Thoracic aorta (tissue), 2 donors: ENCODE measurements at regions not wholly inside any gene's neighbourhood (a gene's known extent, or its start where the extent isn't known, plus 50 kb on each side); places are given as distances from the start of the nearest gene placed in this dataset.

Experiments
- ATAC-seq: fragments of 150-250 bp; one replicate; pipeline ENCODE4 v1.8.0; 2017; ENCODE audit warnings: low read depth; ENCODE audit not compliant: insufficient number of reproducible peaks, low FRiP score
- DNase-seq: peaks from one replicate; pipeline ENCODE4 v3.0.0-alpha.2; 2020; ENCODE audit warnings: low spot score
- H3K27ac ChIP-seq, 2 donors: fragments of 200-600 bp; sonication (generic); 1 replicate in 1 of 2; 2 replicates in 1 of 2; pipeline ENCODE4 v1.5.1; 2016; ENCODE audit warnings: mild to moderate bottlenecking in 2 of 2, moderate library complexity in 2 of 2
- H3K27me3 ChIP-seq: fragments of 200-600 bp; sonication (generic); replicated peaks from 2 replicates; pipeline ENCODE4 v1.6.0; 2016; ENCODE audit warnings: mild to moderate bottlenecking; ENCODE audit not compliant: insufficient read depth
- H3K36me3 ChIP-seq: fragments of 200-600 bp; sonication (generic); one replicate; pipeline ENCODE4 v1.5.1; 2016
- H3K4me1 ChIP-seq, 2 donors: fragments of 200-600 bp; sonication (generic); 1 replicate in 1 of 2; 2 replicates in 1 of 2; pipeline versions ENCODE4 v1.5.1 to v1.6.0; 2016; ENCODE audit warnings: low read depth in 2 of 2, mild to moderate bottlenecking in 1 of 2; ENCODE audit not compliant: control insufficient read depth in 1 of 2
- H3K4me3 ChIP-seq: fragments of 200-600 bp; sonication (generic); 2 replicates; pipeline ENCODE4 v1.5.1; 2016; ENCODE audit warnings: mild to moderate bottlenecking
- H3K9me3 ChIP-seq: fragments of 200-600 bp; sonication (generic); 2 replicates; pipeline ENCODE4 v1.5.1; 2016
- TF ChIP-seq, protein P1 (sequence below): fragments of 200-600 bp; sonication (generic); IDR thresholded peaks from one replicate; pipeline ENCODE4 v1.5.1; 2019; ENCODE audit warnings: antibody characterized with exemption

DNA sequence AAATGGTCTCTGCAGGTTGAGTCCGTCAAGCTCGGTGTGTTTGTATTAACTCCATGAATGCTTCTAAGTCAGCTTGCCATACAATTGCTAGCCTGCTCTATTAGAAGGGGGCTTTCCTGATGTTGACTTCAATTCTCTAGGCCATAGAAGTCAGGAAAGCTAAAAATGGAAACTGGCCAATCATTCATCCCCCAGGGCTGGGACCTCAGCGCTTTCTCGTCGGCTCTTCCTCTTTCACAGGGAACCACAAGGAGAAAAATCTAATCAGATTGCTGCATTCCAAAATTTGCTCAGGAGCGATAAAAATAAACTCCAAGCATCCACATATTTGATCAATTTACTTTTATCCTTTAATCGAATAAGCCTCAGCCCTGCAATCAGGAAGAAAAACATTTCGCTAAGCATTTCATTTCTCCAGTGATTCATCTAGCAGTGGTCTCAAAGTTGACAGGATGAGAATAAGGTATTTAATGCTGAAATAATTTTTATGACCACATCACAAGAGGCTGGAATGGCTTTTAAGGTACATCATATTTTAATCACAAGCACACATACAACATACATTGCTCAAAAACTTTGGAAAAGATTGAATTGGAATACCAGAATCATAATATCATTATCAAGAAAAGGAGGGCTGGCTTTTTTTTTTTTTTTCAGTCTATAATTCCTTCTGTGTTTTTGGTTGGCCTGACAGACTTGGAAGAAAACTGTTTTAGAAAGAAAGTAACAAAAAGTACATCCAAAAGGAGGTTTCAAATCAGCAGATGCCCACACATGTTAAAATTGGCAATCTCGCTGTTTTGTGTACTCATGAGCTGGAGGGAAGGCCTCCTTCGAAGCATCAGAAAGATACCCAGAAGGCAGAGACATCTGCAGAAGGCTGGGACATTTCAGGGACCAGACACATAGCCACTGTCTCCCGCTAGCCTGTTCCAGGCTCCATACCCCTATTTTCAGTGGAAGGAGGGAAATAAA, 316.3 kb downstream of the NUAK1 start:
- TF ChIP-seq, protein P1, sequence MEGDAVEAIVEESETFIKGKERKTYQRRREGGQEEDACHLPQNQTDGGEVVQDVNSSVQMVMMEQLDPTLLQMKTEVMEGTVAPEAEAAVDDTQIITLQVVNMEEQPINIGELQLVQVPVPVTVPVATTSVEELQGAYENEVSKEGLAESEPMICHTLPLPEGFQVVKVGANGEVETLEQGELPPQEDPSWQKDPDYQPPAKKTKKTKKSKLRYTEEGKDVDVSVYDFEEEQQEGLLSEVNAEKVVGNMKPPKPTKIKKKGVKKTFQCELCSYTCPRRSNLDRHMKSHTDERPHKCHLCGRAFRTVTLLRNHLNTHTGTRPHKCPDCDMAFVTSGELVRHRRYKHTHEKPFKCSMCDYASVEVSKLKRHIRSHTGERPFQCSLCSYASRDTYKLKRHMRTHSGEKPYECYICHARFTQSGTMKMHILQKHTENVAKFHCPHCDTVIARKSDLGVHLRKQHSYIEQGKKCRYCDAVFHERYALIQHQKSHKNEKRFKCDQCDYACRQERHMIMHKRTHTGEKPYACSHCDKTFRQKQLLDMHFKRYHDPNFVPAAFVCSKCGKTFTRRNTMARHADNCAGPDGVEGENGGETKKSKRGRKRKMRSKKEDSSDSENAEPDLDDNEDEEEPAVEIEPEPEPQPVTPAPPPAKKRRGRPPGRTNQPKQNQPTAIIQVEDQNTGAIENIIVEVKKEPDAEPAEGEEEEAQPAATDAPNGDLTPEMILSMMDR = no peak
- Histone ChIP-seq H3K36me3 (no peaks in the 10 kb centered on the region), H3K27me3 (no peaks in the 10 kb centered on the region), H3K9me3 (no peaks in the 10 kb centered on the region), H3K27ac (peak overlapping the region in 1 of 2 donors; percentile 8), H3K4me3 (no peak overlapping the region), H3K4me1 (peaks cover 18 to 41% of the 10 kb centered on the region in 2 donors)
- no peak for ATAC-seq
- DNase-seq = no peak

DNA sequence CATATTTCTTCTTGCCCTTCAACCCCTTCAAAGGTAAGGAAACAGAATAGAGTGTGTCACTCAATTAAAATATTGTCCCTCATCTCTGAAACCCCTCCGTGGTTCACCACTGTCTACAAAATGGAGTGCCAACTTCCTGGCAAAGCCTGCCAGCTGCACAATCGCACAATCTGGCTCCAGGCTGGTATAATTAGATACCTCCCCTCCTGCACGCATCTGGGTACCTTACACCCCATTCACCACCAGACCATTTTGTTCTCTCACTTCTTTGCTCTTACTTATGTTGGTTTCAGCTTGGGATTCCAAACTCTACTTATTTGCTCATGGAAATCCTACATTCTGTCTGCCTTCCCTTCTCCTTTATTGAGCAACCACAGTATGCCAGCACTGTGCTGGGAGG, 314.9 kb downstream of the NUAK1 start:
- no peak overlapping the region for H3K4me3 ChIP-seq
- H3K4me1 ChIP-seq = peaks cover 18 to 41% of the 10 kb centered on the region in 2 donors
- H3K9me3 ChIP-seq = no peaks in the 10 kb centered on the region
- H3K27me3 ChIP-seq = no peaks in the 10 kb centered on the region
- DNase-seq (no peak), ATAC-seq (no peak)
- TF ChIP-seq, protein P1 = no peak
- H3K27ac ChIP-seq = no peak overlapping the region
- no peaks in the 10 kb centered on the region for H3K36me3 ChIP-seq

DNA sequence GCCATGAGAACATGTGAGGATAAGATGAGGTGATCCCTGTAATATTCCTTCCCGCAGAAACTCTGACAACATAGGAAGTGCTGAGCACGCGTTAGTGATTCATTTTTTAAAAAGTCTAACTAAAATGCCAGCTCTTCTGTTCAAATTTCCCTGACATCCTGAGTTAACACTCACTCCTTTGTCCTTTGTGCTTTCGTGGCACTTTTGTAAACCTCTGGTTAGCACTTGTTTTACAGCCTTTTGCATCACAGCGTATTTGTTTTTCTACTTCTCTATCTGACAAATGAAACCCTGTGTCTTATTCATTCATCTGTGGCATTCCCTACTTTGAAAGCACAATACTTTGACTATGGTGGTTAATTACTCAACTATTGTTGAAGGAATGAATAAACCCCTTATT, 313.6 kb downstream of the NUAK1 start:
- H3K4me3 ChIP-seq = no peak overlapping the region
- DNase-seq (no peak), ATAC-seq (no peak)
- H3K4me1 ChIP-seq = peaks cover 18 to 29% of the 10 kb centered on the region in 2 donors
- TF ChIP-seq, protein P1 = no peak
- H3K36me3 ChIP-seq = no peaks in the 10 kb centered on the region
- no peaks in the 10 kb centered on the region for H3K9me3 ChIP-seq
- H3K27ac ChIP-seq = no peak overlapping the region
- H3K27me3 ChIP-seq = no peaks in the 10 kb centered on the region

DNA sequence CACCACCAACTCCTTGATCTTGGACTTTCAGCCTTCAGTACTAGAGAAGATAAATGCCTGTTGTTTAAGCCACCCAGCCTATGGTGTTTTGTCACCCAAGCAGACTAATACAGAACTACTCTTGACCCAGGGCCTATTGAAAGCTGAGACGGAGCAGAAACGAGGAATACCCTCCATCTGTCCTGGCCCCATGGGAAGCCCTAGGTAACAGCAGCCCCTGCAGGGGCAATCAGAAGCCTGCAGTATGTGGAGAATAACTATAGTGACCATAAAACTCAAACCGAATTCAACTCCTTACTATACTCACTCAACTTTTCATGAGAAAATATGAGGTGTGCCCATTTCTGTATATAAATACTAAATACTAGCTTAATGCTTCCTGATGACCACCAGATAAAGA, 307.4 kb downstream of the NUAK1 start:
- ATAC-seq (no peak), DNase-seq (no peak)
- Histone ChIP-seq H3K4me3 (no peak overlapping the region), H3K27me3 (no peaks in the 10 kb centered on the region), H3K9me3 (no peaks in the 10 kb centered on the region), H3K4me1 (peaks cover 0 to 18% of the 10 kb centered on the region in 2 donors), H3K27ac (no peak overlapping the region), H3K36me3 (no peaks in the 10 kb centered on the region)
- TF ChIP-seq, protein P1 = no peak

DNA sequence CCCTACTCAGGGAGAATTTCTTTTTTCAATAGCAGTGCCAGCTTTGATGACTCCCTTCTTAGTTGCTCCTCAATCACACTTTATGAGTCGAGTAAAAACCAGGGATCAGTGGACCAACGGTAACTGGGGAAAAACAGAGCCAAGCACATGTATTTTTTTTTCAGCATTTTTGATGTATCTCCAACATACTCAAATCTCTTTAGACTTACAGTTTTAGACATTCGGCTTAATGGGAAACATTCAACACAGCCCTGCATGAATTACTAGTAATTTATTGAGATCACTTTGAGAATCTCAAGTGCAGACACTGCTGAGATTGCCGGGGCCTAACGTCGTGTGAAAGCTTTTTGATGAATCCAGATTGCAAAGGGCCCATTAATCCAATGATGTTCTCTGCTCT, 306.7 kb downstream of the NUAK1 start:
- Histone ChIP-seq H3K4me1 (peaks cover 0 to 18% of the 10 kb centered on the region in 2 donors), H3K27me3 (no peaks in the 10 kb centered on the region), H3K27ac (no peak overlapping the region), H3K4me3 (no peak overlapping the region), H3K36me3 (no peaks in the 10 kb centered on the region), H3K9me3 (no peaks in the 10 kb centered on the region)
- DNase-seq = no peak
- no peak for ATAC-seq
- TF ChIP-seq, protein P1 = no peak
